HFF-Myc (cell line): ENCODE measurements at regions not wholly inside any gene's neighbourhood (a gene's known extent, or its start where the extent isn't known, plus 50 kb on each side); places are given as distances from the start of the nearest gene placed in this dataset.

Experiments
- DNase-seq: peaks from one replicate; pipeline ENCODE4 v3.0.0-alpha.2; 2011; ENCODE audit warnings: low read depth; ENCODE audit errors: extremely low read depth
- H3K4me3 ChIP-seq: replicated peaks from 2 replicates; pipeline ENCODE4 v1.5.1; 2011; ENCODE audit warnings: low read depth, mild to moderate bottlenecking, control low read depth, low read length
- TF ChIP-seq, protein P1 (sequence below): IDR thresholded peaks from 2 replicates; pipeline ENCODE4 v1.5.1; 2012; ENCODE audit warnings: mild to moderate bottlenecking, low read depth, low read length, control low read depth; ENCODE audit errors: missing control alignments

DNA sequence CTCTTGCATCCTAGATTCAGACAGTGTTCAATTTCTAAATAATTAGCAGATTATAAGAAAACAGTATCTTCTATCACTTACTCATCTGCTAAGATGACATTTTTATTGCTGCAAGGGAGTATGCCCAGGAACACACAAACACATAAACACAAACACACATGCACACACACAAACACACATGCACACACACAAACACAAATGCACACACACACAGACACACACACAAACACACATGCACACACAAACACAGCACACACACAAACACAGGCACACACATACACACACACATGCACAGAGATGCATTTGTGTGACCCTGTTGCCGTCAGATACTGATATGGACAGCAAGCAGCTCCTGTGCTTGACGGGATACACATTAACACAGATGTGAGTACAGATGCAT lies 612.9 kb downstream of the IRX1 start:
- no peak for DNase-seq
- TF ChIP-seq, protein P1, sequence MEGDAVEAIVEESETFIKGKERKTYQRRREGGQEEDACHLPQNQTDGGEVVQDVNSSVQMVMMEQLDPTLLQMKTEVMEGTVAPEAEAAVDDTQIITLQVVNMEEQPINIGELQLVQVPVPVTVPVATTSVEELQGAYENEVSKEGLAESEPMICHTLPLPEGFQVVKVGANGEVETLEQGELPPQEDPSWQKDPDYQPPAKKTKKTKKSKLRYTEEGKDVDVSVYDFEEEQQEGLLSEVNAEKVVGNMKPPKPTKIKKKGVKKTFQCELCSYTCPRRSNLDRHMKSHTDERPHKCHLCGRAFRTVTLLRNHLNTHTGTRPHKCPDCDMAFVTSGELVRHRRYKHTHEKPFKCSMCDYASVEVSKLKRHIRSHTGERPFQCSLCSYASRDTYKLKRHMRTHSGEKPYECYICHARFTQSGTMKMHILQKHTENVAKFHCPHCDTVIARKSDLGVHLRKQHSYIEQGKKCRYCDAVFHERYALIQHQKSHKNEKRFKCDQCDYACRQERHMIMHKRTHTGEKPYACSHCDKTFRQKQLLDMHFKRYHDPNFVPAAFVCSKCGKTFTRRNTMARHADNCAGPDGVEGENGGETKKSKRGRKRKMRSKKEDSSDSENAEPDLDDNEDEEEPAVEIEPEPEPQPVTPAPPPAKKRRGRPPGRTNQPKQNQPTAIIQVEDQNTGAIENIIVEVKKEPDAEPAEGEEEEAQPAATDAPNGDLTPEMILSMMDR: no peak
- H3K4me3 ChIP-seq: no peak overlapping the region

DNA sequence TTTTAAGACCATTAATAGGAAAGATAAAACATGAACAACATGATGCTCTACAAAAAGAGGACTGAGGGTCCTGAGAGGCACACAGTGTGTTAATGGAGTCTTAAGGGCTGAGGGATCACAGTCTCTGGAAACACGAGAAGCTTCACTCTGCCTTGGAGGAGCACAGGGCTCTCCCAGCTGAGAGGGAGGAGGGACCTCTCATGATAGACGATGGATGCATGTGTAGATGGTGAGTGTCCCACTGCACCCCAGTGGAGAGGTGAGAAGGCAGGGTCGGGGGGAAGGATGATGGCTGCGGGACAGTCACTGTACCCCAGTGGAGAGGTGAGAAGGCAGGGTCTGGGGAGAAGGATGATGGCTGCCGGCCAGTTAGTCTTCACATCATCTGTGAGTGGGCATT lies 613.4 kb downstream of the IRX1 start:
- TF ChIP-seq, protein P1: no peak
- H3K4me3 ChIP-seq: no peak overlapping the region
- DNase-seq: no peak

GRCh38 chr5:4212071-4212739 lies 616.6 kb downstream of the IRX1 start:
- TF ChIP-seq, protein P1: no peak
- no peak overlapping the region for H3K4me3 ChIP-seq
- no peak for DNase-seq

DNA sequence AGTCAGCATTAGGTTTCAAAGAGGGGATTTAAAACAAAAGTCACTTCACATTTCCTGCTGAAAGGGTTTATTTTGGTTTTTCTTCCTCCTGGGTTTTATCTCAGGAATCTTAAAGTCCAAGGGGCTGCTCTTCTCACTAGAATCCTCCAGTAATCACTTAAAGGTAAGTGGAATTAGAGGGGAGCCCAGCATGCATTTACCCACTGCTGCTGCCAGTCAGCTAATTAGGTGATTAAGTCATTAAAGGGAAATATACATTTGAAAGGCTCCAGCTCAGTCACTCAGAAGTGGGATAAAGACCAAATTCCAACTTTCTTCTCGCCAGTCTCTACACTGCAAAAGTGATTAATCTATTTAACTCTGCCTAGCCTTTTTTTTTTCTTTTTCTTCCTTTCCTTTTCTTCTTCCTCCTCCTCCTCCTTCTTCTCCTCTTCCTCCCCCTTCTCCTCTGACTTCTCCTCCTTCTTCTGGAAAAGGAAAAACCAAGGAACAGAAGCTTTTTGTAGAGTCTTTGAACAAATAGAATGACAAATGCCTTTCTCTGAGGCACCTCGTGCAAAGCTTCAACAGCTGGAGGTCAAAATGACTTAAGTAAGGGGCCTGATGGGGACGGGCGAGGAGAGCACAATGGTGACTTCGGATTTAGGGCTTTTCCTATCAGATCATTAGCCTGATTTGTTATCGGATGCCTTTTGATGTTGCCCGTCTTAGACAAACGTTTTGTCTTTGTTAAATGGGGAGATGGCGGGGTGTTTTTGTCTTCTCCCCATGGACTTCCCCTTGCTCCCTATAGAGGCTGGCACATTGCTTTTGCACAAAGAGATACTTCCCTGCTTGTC lies 617.6 kb downstream of the IRX1 start:
- TF ChIP-seq, protein P1: no peak
- no peak for DNase-seq
- no peak overlapping the region for H3K4me3 ChIP-seq

DNA sequence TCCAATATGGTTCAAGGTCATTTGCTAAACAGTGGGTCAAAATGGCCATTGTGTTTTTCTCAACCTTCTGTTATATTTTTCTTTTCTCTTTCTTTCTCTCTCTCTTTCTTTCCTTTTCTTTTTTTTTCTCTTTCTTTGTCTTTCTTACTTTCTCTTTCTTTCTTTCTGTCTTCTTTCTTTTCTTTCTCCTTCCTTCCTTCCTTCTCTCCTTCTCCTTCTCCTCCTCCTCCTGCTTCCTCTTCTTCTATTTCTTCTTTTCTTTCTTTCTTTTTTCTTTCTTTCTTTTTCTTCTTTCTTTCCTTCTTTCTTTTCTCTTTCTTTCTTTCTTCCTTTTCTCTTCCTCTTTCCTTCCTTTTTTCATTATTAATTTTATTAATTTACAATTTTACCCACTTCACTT lies 619.5 kb downstream of the IRX1 start:
- TF ChIP-seq, protein P1: no peak
- no peak for DNase-seq
- no peak overlapping the region for H3K4me3 ChIP-seq

DNA sequence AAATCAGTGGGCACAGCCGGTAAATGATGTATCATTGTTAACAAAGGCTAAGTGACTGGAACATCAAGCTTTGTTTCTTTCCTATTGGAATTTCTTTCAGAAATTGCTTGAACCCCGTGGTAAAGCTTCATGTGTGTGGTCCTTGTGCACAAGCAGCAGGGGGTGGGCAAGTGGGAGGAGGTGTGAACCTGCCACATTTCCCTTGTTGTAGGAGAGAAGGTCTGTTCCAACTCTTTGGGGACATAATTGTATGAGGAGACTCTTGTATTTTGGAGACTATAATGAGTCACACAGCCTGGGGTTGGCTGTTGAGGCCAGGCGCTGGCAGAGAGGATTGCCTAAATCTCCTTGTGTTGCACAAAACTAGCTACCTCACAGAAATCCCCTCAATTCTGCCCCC lies 620.5 kb downstream of the IRX1 start:
- no peak for DNase-seq
- no peak overlapping the region for H3K4me3 ChIP-seq
- TF ChIP-seq, protein P1: no peak
